K562 (cell line): ENCODE measurements at regions not wholly inside any gene's neighbourhood (a gene's known extent, or its start where the extent isn't known, plus 50 kb on each side); places are given as distances from the start of the nearest gene placed in this dataset.

Experiments
- ATAC-seq: fragments of 200-7000 bp; cut with Tn5 transposase; 3 replicates; pipeline ENCODE4 v1.9.1; 2020; ENCODE audit warnings: moderate library complexity
- BruUV-seq: library from RNA; stranded (reverse); fragments of 400-500 nt; replicated peaks from 2 replicates; lab custom pipeline; 2021; lab: Mats Ljungman, UMichigan
- CTCF ChIA-PET: fragments of 300-600 bp; formaldehyde crosslinking; extraction: SDS; loops from one replicate; lab custom pipeline; 2021; ENCODE audit warnings: low intra/inter-chr PET ratio; lab: Yijun Ruan, JAX
- POLR2A ChIA-PET: fragments of 300-600, 350-650 bp; sonication (Branson Sonifier 250); formaldehyde crosslinking; extraction: SDS; loops from one replicate; lab custom pipeline; 2021; ENCODE audit warnings: antibody characterized with exemption, inconsistent platforms; lab: Yijun Ruan, JAX
- DNase-seq, 4 experiments: peaks; one replicate each; pipeline versions ENCODE4 v3.0.0 to v3.0.0-alpha.2; 2011 to 2018; ENCODE audit warnings: low spot score in 3 of 4, mixed read lengths in 3 of 4; ENCODE audit errors: extremely low read depth in 1 of 4
- FAIRE-seq: peaks from 2 replicates; lab custom pipeline; 2011; peaks lifted over from hg19 to GRCh38; lab: Jason Lieb, UNC
- H2AFZ ChIP-seq: 2 replicates; pipeline ENCODE4 v1.6.0; 2011; ENCODE audit warnings: low read depth, low read length, control low read depth, inconsistent platforms
- H3K27ac ChIP-seq: fragments of 200-600 bp; 3 replicates; pipeline ENCODE4 v1.8.0; 2011; ENCODE audit warnings: low read depth, mild to moderate bottlenecking, control low read depth, inconsistent platforms, low read length, moderate library complexity, mixed read lengths; ENCODE audit errors: extremely low read depth
- H3K27me3 ChIP-seq, 2 experiments: fragments of 300-600 bp in 1 of 2; 2 replicates in 1 of 2; 3 replicates in 1 of 2; pipeline versions ENCODE4 v1.6.0 to v1.8.0; 2011; ENCODE audit warnings: inconsistent platforms in 2 of 2, low read length in 2 of 2, mild to moderate bottlenecking in 1 of 2, mixed read lengths in 1 of 2, moderate library complexity in 1 of 2; ENCODE audit not compliant: control insufficient read depth in 2 of 2, insufficient read depth in 2 of 2
- H3K36me3 ChIP-seq: fragments of 300-600 bp; 3 replicates; pipeline ENCODE4 v1.8.0; 2011; ENCODE audit warnings: mild to moderate bottlenecking, low read length, inconsistent platforms; ENCODE audit not compliant: control insufficient read depth, insufficient read depth
- H3K4me1 ChIP-seq, 2 experiments: fragments of 200-600 bp in 1 of 2; replicated peaks in 1 of 2; 2 replicates in 1 of 2; 3 replicates in 1 of 2; pipeline versions ENCODE4 v1.5.1 to v1.8.0; 2011; ENCODE audit warnings: inconsistent platforms in 2 of 2, low read length in 2 of 2, mild to moderate bottlenecking in 1 of 2, mixed read lengths in 1 of 2, moderate library complexity in 1 of 2; ENCODE audit not compliant: control insufficient read depth in 2 of 2, insufficient read depth in 2 of 2
- H3K4me2 ChIP-seq: 2 replicates; pipeline ENCODE4 v1.6.1; 2011; ENCODE audit warnings: low read length, control low read depth, inconsistent platforms, mixed read lengths; ENCODE audit not compliant: insufficient read depth
- H3K4me3 ChIP-seq: fragments of 200-600 bp; sonication (generic), shearing (Covaris generic); 2 replicates; pipeline ENCODE4 v1.5.1; 2016; ENCODE audit warnings: control low read depth, inconsistent platforms
- H3K79me2 ChIP-seq: fragments of 200-600 bp; 3 replicates; pipeline ENCODE4 v1.8.0; 2011; ENCODE audit warnings: low read length, inconsistent platforms; ENCODE audit not compliant: control insufficient read depth, insufficient read depth
- H3K9ac ChIP-seq, 2 experiments: 2 replicates each; pipeline versions ENCODE4 v1.6.0 to v1.6.1; 2011; ENCODE audit warnings: low read depth in 2 of 2, low read length in 2 of 2, control low read depth in 1 of 2, inconsistent platforms in 1 of 2, mild to moderate bottlenecking in 1 of 2, mixed read lengths in 1 of 2; ENCODE audit not compliant: insufficient read depth in 1 of 2
- H3K9me1 ChIP-seq: one replicate; pipeline ENCODE4 v1.6.0; 2011; ENCODE audit warnings: inconsistent platforms, mild to moderate bottlenecking, low read length, moderate library complexity; ENCODE audit not compliant: control insufficient read depth, insufficient read depth
- H3K9me3 ChIP-seq: replicated peaks from 2 replicates; pipeline ENCODE4 v1.5.1; 2011; ENCODE audit warnings: low read depth, low read length, inconsistent platforms; ENCODE audit not compliant: control insufficient read depth, insufficient read depth
- H4K20me1 ChIP-seq: replicated peaks from 2 replicates; pipeline ENCODE4 v1.6.1; 2011; ENCODE audit warnings: low read length, inconsistent platforms, mixed read lengths; ENCODE audit not compliant: control insufficient read depth, insufficient read depth
- COPS2 ChIP-seq: fragments of 450-650 bp; conservative IDR thresholded peaks from 2 replicates; pipeline ENCODE4 v1.6.1; 2016; ENCODE audit warnings: mild to moderate bottlenecking, moderate library complexity
- DEAF1 ChIP-seq: fragments of 450-650 bp; formaldehyde crosslinking; IDR thresholded peaks from 2 replicates; pipeline ENCODE4 v1.4.0; 2020; ENCODE audit warnings: mild to moderate bottlenecking, moderate library complexity
- E2F4 ChIP-seq: sonication (generic); formaldehyde crosslinking; IDR thresholded peaks from 2 replicates; pipeline ENCODE4 v1.8.0; 2022; ENCODE audit warnings: mild to moderate bottlenecking, low read depth, missing genetic modification reagents
- FOXA3 ChIP-seq, 2 experiments: fragments of 450-650 bp in 1 of 2; sonication (generic) in 1 of 2; formaldehyde crosslinking; IDR thresholded peaks in 1 of 2; conservative IDR thresholded peaks in 1 of 2; 2 replicates each; pipeline versions ENCODE4 v1.4.0 to v1.8.0; 2020 to 2022; ENCODE audit warnings: mild to moderate bottlenecking in 2 of 2, missing genetic modification reagents in 1 of 2
- IRF2 ChIP-seq: sonication (generic); formaldehyde crosslinking; IDR thresholded peaks from 2 replicates; pipeline ENCODE4 v1.8.1; 2022; ENCODE audit warnings: mild to moderate bottlenecking, missing genetic modification reagents
- MLLT1 ChIP-seq, 2 experiments: fragments of 450-650 bp; IDR thresholded peaks; 2 replicates each; pipeline ENCODE4 v1.6.1; 2016
- POLR2H ChIP-seq: IDR thresholded peaks from 2 replicates; pipeline ENCODE4 v1.6.1; 2016; ENCODE audit warnings: missing genetic modification characterization, low read depth, mild to moderate bottlenecking, control low read depth, missing compliant biosample characterization, moderate library complexity
- TBP ChIP-seq: optimal IDR thresholded peaks from 2 replicates; pipeline ENCODE3; 2011; ENCODE audit warnings: low read depth, low read length, improper control_type of control experiment
- ZBTB1 ChIP-seq: sonication (generic); formaldehyde crosslinking; IDR thresholded peaks from 2 replicates; pipeline ENCODE4 v1.8.1; 2023; ENCODE audit warnings: missing genetic modification reagents, low read depth, mild to moderate bottlenecking, borderline replicate concordance
- ZC3H4 ChIP-seq: sonication (generic); formaldehyde crosslinking; IDR thresholded peaks from 2 replicates; pipeline ENCODE4 v1.9.0; 2021; ENCODE audit warnings: missing genetic modification reagents, borderline replicate concordance
- ZMIZ1 ChIP-seq, 2 experiments: fragments of 150-350 bp in 1 of 2; IDR thresholded peaks; 2 replicates each; pipeline ENCODE4 v1.6.1; 2012 to 2016; ENCODE audit warnings: low read depth in 2 of 2, low read length in 2 of 2, mild to moderate bottlenecking in 1 of 2, moderate library complexity in 1 of 2
- ZNF780A ChIP-seq: fragments of 250-450 bp; sonication (Bioruptor Pico); IDR thresholded peaks from 2 replicates; pipeline ENCODE4 v1.5.0; 2021; ENCODE audit warnings: mild to moderate bottlenecking
- WGBS: fragments of 100-300 bp; shearing (Covaris generic); methylation state at CpG from one replicate; pipeline ENCODE4 v1.1.6; 2016; ENCODE audit warnings: low coverage, mixed read lengths; ENCODE audit not compliant: insufficient coverage; ENCODE audit errors: missing lambda C conversion rate; 5-methylcytosine and 5-hydroxymethylcytosine counted together
- in situ Hi-C: fragments of 300-500 bp; cut with MboI; formaldehyde crosslinking; loops from 4 replicates; pipeline ENCODE4 v1.15.0; 2018; ENCODE audit warnings: inconsistent platforms, mixed read lengths
- intact Hi-C: fragments of 100-400 bp; cut with micrococcal nuclease; formaldehyde crosslinking; loops from 2 replicates; pipeline ENCODE4 v1.14.2; 2022

GRCh38 chr20:1815502-1816085, 79.6 kb upstream of the SIRPA start:
- Histone ChIP-seq H3K9me1 (no peaks in the 10 kb centered on the region), H3K27ac (no peak overlapping the region), H3K79me2 (no peaks in the 10 kb centered on the region), H3K9ac (no peak overlapping the region), H3K4me2 (no peak overlapping the region), H3K9me3 (no peaks in the 10 kb centered on the region), H4K20me1 (no peaks in the 10 kb centered on the region), H3K4me3 (no peak overlapping the region), H3K27me3 (0 out of 5 replicates have a peak, but pooled peaks cover 0 to 6% of the 10 kb centered on the region in 2 experiments), H2AFZ (no peak overlapping the region), H3K4me1 (no peaks in the 10 kb centered on the region), H3K36me3 (no peaks in the 10 kb centered on the region)
- POLR2A ChIA-PET = no interaction called here
- FAIRE-seq (no peak), DNase-seq (no peak), ATAC-seq (no peak)
- no TSS peak for BruUV-seq
- 0% methylated on average over 3 of the region's 3 CpGs for WGBS
- in situ Hi-C loops = no loop called here
- intact Hi-C loops = no loop called here
- CTCF ChIA-PET = no interaction called here
- TF ChIP-seq ZNF780A (CRISPR knock-in tag) = no peak
- no peak for TF ChIP-seq FOXA3 (CRISPR knock-in tag; conservative IDR thresholded peaks at IDR 0.05 in 1 of 2, IDR thresholded peaks at IDR 0.05 in 1 of 2)
- no peak for TF ChIP-seq TBP
- no peak for TF ChIP-seq ZBTB1 (CRISPR knock-in tag)
- TF ChIP-seq IRF2 = no peak
- no peak for TF ChIP-seq ZMIZ1 (IDR thresholded peaks at IDR 0.05; ENCODE audit: low read depth in 2 of 2, low read length in 2 of 2)
- TF ChIP-seq E2F4 = no peak
- TF ChIP-seq COPS2 = no peak
- no peak for TF ChIP-seq DEAF1 (CRISPR knock-in tag)
- TF ChIP-seq MLLT1 (IDR thresholded peaks at IDR 0.05) = no peak
- TF ChIP-seq ZC3H4 (CRISPR knock-in tag) = no peak
- TF ChIP-seq POLR2H (tag) = no peak
